Choroid plexus epithelial cell (primary cell): ENCODE measurements at regions not wholly inside any gene's neighbourhood (a gene's known extent, or its start where the extent isn't known, plus 50 kb on each side); places are given as distances from the start of the nearest gene placed in this dataset.
A peak's percentile ranks its signal among the peaks of the same experiment; 100 is the strongest.

Experiments used
- DNase-seq: peaks from one replicate; pipeline ENCODE4 v3.0.0-alpha.2; 2010; ENCODE audit warnings: low read depth
- H3K4me3 ChIP-seq: 2 replicates; pipeline ENCODE4 v1.5.1; 2011; ENCODE audit warnings: low read depth, mild to moderate bottlenecking, control low read depth, low read length, moderate library complexity
- CTCF ChIP-seq: conservative IDR thresholded peaks from 2 replicates; pipeline ENCODE4 v1.5.1; 2011; ENCODE audit warnings: low read depth, mild to moderate bottlenecking, control low read depth, inconsistent platforms, low read length, moderate library complexity

- no peak overlapping the region for H3K4me3 ChIP-seq
- no peak for TF ChIP-seq CTCF
- DNase-seq: peak; percentile 28
Observed at GRCh38 chr12:90622431-90622830, 332.5 kb downstream of the CCER1 start.

- DNase-seq: peak; percentile 63
- no peak overlapping the region for H3K4me3 ChIP-seq
- TF ChIP-seq CTCF: no peak
Observed at GRCh38 chr12:90621927-90622326, 333.0 kb downstream of the CCER1 start.

- TF ChIP-seq CTCF: no peak
- no peak for DNase-seq
- H3K4me3 ChIP-seq: no peak overlapping the region
Observed at GRCh38 chr12:90619943-90620342, 335.0 kb downstream of the CCER1 start.

GRCh38 chr12:90618586-90618985, 336.4 kb downstream of the CCER1 start:
- H3K4me3 ChIP-seq: no peak overlapping the region
- TF ChIP-seq CTCF: no peak
- DNase-seq: peak; percentile 7

GRCh38 chr12:90611891-90612290, 343.1 kb downstream of the CCER1 start:
- H3K4me3 ChIP-seq: no peak overlapping the region
- no peak for TF ChIP-seq CTCF
- DNase-seq: no peak

GRCh38 chr12:90611048-90611447, 343.9 kb downstream of the CCER1 start:
- DNase-seq: no peak
- TF ChIP-seq CTCF: no peak
- no peak overlapping the region for H3K4me3 ChIP-seq

GRCh38 chr12:90593596-90594295, 361.2 kb downstream of the CCER1 start:
- no peak for TF ChIP-seq CTCF
- no peak for DNase-seq
- H3K4me3 ChIP-seq: no peak overlapping the region
